Activated naive CD4-positive, alpha-beta T cell treated with anti-CD3 and anti-CD28 coated beads, Interleukin-2, amount 50 U/mL, for 16 hours (primary cell): ENCODE measurements at regions not wholly inside any gene's neighbourhood (a gene's known extent, or its start where the extent isn't known, plus 50 kb on each side); places are given as distances from the start of the nearest gene placed in this dataset.
"Not testable (repeated sequence)": the region's sequence is repeated elsewhere in the genome, so short reads cannot be mapped to it uniquely, and the experiment has no call there.

ENCODE experiments used
- DNase-seq: peaks from one replicate; pipeline ENCODE4 v3.0.0-alpha.2; 2020

- peak; percentile 48 for DNase-seq
Measured at GRCh38 chr3:125697979-125698640, 102.8 kb upstream of the OSBPL11 start.

- DNase-seq: no peak
Measured at GRCh38 chr3:125715651-125716050, 120.4 kb upstream of the OSBPL11 start.

- not testable (repeated sequence) for DNase-seq
Measured at GRCh38 chr3:125732151-125732550, 136.9 kb upstream of the OSBPL11 start.

- DNase-seq: not testable (repeated sequence)
Measured at GRCh38 chr3:125741991-125742718, 146.9 kb upstream of the OSBPL11 start.

GRCh38 chr3:125742845-125743244 is 147.5 kb upstream of the OSBPL11 start:
- DNase-seq: peak; percentile 44

GRCh38 chr3:125757050-125757449 is 161.8 kb upstream of the OSBPL11 start:
- DNase-seq: not testable (repeated sequence)

GRCh38 chr3:125758641-125759130 is 163.4 kb upstream of the OSBPL11 start:
- DNase-seq: not testable (repeated sequence)

- not testable (repeated sequence) for DNase-seq
Measured at GRCh38 chr3:125762601-125763000, 167.3 kb upstream of the OSBPL11 start.

GRCh38 chr3:125766285-125766826 is 171.1 kb upstream of the OSBPL11 start:
- DNase-seq: peak; percentile 68

- peak; percentile 19 for DNase-seq
Measured at GRCh38 chr3:125766931-125767330, 171.6 kb upstream of the OSBPL11 start.

- DNase-seq: no peak
Measured at GRCh38 chr3:125767641-125768040, 172.3 kb upstream of the OSBPL11 start.

- not testable (repeated sequence) for DNase-seq
Measured at GRCh38 chr3:125768821-125769220, 173.5 kb upstream of the OSBPL11 start.

GRCh38 chr3:125771506-125771905 is 176.2 kb upstream of the OSBPL11 start:
- not testable (repeated sequence) for DNase-seq

GRCh38 chr3:125774433-125775034 is 179.2 kb upstream of the OSBPL11 start:
- not testable (repeated sequence) for DNase-seq

- not testable (repeated sequence) for DNase-seq
Measured at GRCh38 chr3:125775106-125775505, 179.8 kb upstream of the OSBPL11 start.

- not testable (repeated sequence) for DNase-seq
Measured at GRCh38 chr3:125775606-125776294, 180.5 kb upstream of the OSBPL11 start.

GRCh38 chr3:125779276-125779675 is 184.0 kb upstream of the OSBPL11 start:
- DNase-seq: not testable (repeated sequence)

- DNase-seq: not testable (repeated sequence)
Measured at GRCh38 chr3:125779918-125780317, 184.6 kb upstream of the OSBPL11 start.

- DNase-seq: not testable (repeated sequence)
Measured at GRCh38 chr3:125781678-125782077, 186.4 kb upstream of the OSBPL11 start.

GRCh38 chr3:125790312-125790711 is 178.7 kb upstream of the ROPN1B start:
- DNase-seq: not testable (repeated sequence)

GRCh38 chr3:125791021-125791420 is 178.0 kb upstream of the ROPN1B start:
- DNase-seq: not testable (repeated sequence)

- DNase-seq: not testable (repeated sequence)
Measured at GRCh38 chr3:125810010-125810409, 159.0 kb upstream of the ROPN1B start.

GRCh38 chr3:125822175-125822574 is 146.8 kb upstream of the ROPN1B start:
- peak; percentile 23 for DNase-seq
